ENCODE measurements at regions not wholly inside any gene's neighbourhood (a gene's known extent, or its start where the extent isn't known, plus 50 kb on each side); places are given as distances from the start of the nearest gene placed in this dataset.

- Histone ChIP-seq H3K27me3 (ENCODE audit: control insufficient read depth, insufficient read depth, low read length) (no peaks in the 10 kb centered on the region), H3K4me3 (ENCODE audit: low read depth, low read length) (no peak overlapping the region), H3K36me3 (ENCODE audit: control insufficient read depth, insufficient read depth, low read length) (no peaks in the 10 kb centered on the region)
- ChIA-PET CTCF (no interaction called here), POLR2A (no interaction called here)
- DNase-seq (ENCODE audit: low read depth) = no peak
- no peak for TF ChIP-seq CTCF (IDR thresholded peaks at IDR 0.05; ENCODE audit: insufficient read depth, low read depth, low read length)
Observed at GRCh38 chr3:163018067-163018466, 1521.5 kb downstream of the OTOL1 start.

- no peaks in the 10 kb centered on the region for H3K36me3 ChIP-seq (ENCODE audit: control insufficient read depth, insufficient read depth, low read length)
- DNase-seq (ENCODE audit: low read depth) = no peak
- POLR2A ChIA-PET = no interaction called here
- CTCF ChIA-PET = no interaction called here
- TF ChIP-seq CTCF (IDR thresholded peaks at IDR 0.05; ENCODE audit: insufficient read depth, low read depth, low read length) = no peak
- no peak overlapping the region for H3K4me3 ChIP-seq (ENCODE audit: low read depth, low read length)
- H3K27me3 ChIP-seq (ENCODE audit: control insufficient read depth, insufficient read depth, low read length) = no peaks in the 10 kb centered on the region
Observed at GRCh38 chr3:163018664-163019063, 1522.1 kb downstream of the OTOL1 start.

- DNase-seq (ENCODE audit: low read depth) = no peak
- Histone ChIP-seq H3K36me3 (ENCODE audit: control insufficient read depth, insufficient read depth, low read length) (no peaks in the 10 kb centered on the region), H3K27me3 (ENCODE audit: control insufficient read depth, insufficient read depth, low read length) (no peaks in the 10 kb centered on the region), H3K4me3 (ENCODE audit: low read depth, low read length) (no peak overlapping the region)
- ChIA-PET POLR2A (no interaction called here), CTCF (no interaction called here)
- TF ChIP-seq CTCF (IDR thresholded peaks at IDR 0.05; ENCODE audit: insufficient read depth, low read depth, low read length) = no peak
Observed at GRCh38 chr3:163019260-163019659, 1522.7 kb downstream of the OTOL1 start.

- no peaks in the 10 kb centered on the region for H3K27me3 ChIP-seq (ENCODE audit: control insufficient read depth, insufficient read depth, low read length)
- no peak overlapping the region for H3K4me3 ChIP-seq (ENCODE audit: low read depth, low read length)
- ChIA-PET CTCF (no interaction called here), POLR2A (no interaction called here)
- no peaks in the 10 kb centered on the region for H3K36me3 ChIP-seq (ENCODE audit: control insufficient read depth, insufficient read depth, low read length)
- TF ChIP-seq CTCF (IDR thresholded peaks at IDR 0.05; ENCODE audit: insufficient read depth, low read depth, low read length) = no peak
- no peak for DNase-seq (ENCODE audit: low read depth)
Observed at GRCh38 chr3:163033652-163034051, 1537.0 kb downstream of the OTOL1 start.

- POLR2A ChIA-PET = no interaction called here
Observed at GRCh38 chr3:163039636-163040035, 1543.0 kb downstream of the OTOL1 start.

More at GRCh38 chr3:163039636-163040035, 1543.0 kb downstream of the OTOL1 start:
- Histone ChIP-seq H3K36me3 (ENCODE audit: control insufficient read depth, insufficient read depth, low read length) (no peaks in the 10 kb centered on the region), H3K27me3 (ENCODE audit: control insufficient read depth, insufficient read depth, low read length) (no peaks in the 10 kb centered on the region), H3K4me3 (ENCODE audit: low read depth, low read length) (no peak overlapping the region)
- TF ChIP-seq CTCF (IDR thresholded peaks at IDR 0.05; ENCODE audit: insufficient read depth, low read depth, low read length) = no peak
- DNase-seq (ENCODE audit: low read depth) = no peak
- CTCF ChIA-PET = no interaction called here
